Limb (tissue), 2 donors: ENCODE measurements at regions not wholly inside any gene's neighbourhood (a gene's known extent, or its start where the extent isn't known, plus 50 kb on each side); places are given as distances from the start of the nearest gene placed in this dataset.

Experiments used
- DNase-seq, 2 donors: peaks; one replicate each; pipeline ENCODE4 v3.0.0-alpha.2; 2016; ENCODE audit errors: extremely low spot score in 2 of 2

GRCh38 chr1:37128091-37128490 is 93.8 kb upstream of the GRIK3 start:
- no peak for DNase-seq

- no peak for DNase-seq
Observed at GRCh38 chr1:37130221-37130948, 96.1 kb upstream of the GRIK3 start.

- no peak for DNase-seq
Observed at GRCh38 chr1:37131281-37131680, 97.0 kb upstream of the GRIK3 start.

GRCh38 chr1:37133276-37134145 is 99.2 kb upstream of the GRIK3 start:
- no peak for DNase-seq

- no peak for DNase-seq
Observed at GRCh38 chr1:37134599-37134998, 100.3 kb upstream of the GRIK3 start.

- no peak for DNase-seq
Observed at GRCh38 chr1:37135032-37135431, 100.7 kb upstream of the GRIK3 start.

- DNase-seq, result no peak
Observed at GRCh38 chr1:37137014-37137413, 102.7 kb upstream of the GRIK3 start.

GRCh38 chr1:37137601-37138000 is 103.3 kb upstream of the GRIK3 start:
- DNase-seq, result no peak

GRCh38 chr1:37143800-37144199 is 109.5 kb upstream of the GRIK3 start:
- DNase-seq, result no peak

- DNase-seq, result no peak
Observed at GRCh38 chr1:37146071-37146470, 111.8 kb upstream of the GRIK3 start.

- no peak for DNase-seq
Observed at GRCh38 chr1:37147392-37147831, 113.1 kb upstream of the GRIK3 start.

GRCh38 chr1:37147906-37148305 is 113.6 kb upstream of the GRIK3 start:
- DNase-seq, result no peak

GRCh38 chr1:37148663-37149062 is 114.3 kb upstream of the GRIK3 start:
- no peak for DNase-seq

- no peak for DNase-seq
Observed at GRCh38 chr1:37149296-37149695, 115.0 kb upstream of the GRIK3 start.

GRCh38 chr1:37150986-37151385 is 116.7 kb upstream of the GRIK3 start:
- DNase-seq, result no peak

GRCh38 chr1:37151789-37152188 is 117.5 kb upstream of the GRIK3 start:
- DNase-seq, result no peak

GRCh38 chr1:37152491-37152890 is 118.2 kb upstream of the GRIK3 start:
- DNase-seq, result no peak

- no peak for DNase-seq
Observed at GRCh38 chr1:37153116-37154100, 119.1 kb upstream of the GRIK3 start.

- no peak for DNase-seq
Observed at GRCh38 chr1:37156646-37157045, 122.3 kb upstream of the GRIK3 start.

- DNase-seq, result no peak
Observed at GRCh38 chr1:37157634-37158033, 123.3 kb upstream of the GRIK3 start.

GRCh38 chr1:37158113-37158749 is 123.9 kb upstream of the GRIK3 start:
- DNase-seq, result no peak
